SKM-1 (cell line): ENCODE measurements at regions not wholly inside any gene's neighbourhood (a gene's known extent, or its start where the extent isn't known, plus 50 kb on each side); places are given as distances from the start of the nearest gene placed in this dataset.
"Not testable (repeated sequence)": the region's sequence is repeated elsewhere in the genome, so short reads cannot be mapped to it uniquely, and the experiment has no call there.

Experiments used
- DNase-seq: peaks from one replicate; lab custom pipeline; 2025; ENCODE audit not compliant: unreplicated experiment; lab: John Stamatoyannopoulos, UW

GRCh38 chr9:22216730-22217172 is 207.6 kb upstream of the CDKN2B start:
- DNase-seq, result no peak

GRCh38 chr9:22217254-22217653 is 208.1 kb upstream of the CDKN2B start:
- no peak for DNase-seq

- not testable (repeated sequence) for DNase-seq
These were observed 216.8 kb upstream of the CDKN2B start for GRCh38 chr9:22225856-22226255.

GRCh38 chr9:22227986-22228385 is 218.6 kb upstream of the DMRTA1 start:
- no peak for DNase-seq

- no peak for DNase-seq
These were observed 218.1 kb upstream of the DMRTA1 start for GRCh38 chr9:22228542-22228941.

- no peak for DNase-seq
These were observed 217.6 kb upstream of the DMRTA1 start for GRCh38 chr9:22229069-22229468.

- not testable (repeated sequence) for DNase-seq
These were observed 215.3 kb upstream of the DMRTA1 start for GRCh38 chr9:22231309-22231708.

GRCh38 chr9:22232971-22233370 is 213.7 kb upstream of the DMRTA1 start:
- DNase-seq, result no peak

GRCh38 chr9:22237497-22238363 is 208.9 kb upstream of the DMRTA1 start:
- DNase-seq, result no peak

- DNase-seq, result peak; percentile 61
These were observed 207.6 kb upstream of the DMRTA1 start for GRCh38 chr9:22238809-22239684.

GRCh38 chr9:22240619-22241018 is 206.0 kb upstream of the DMRTA1 start:
- DNase-seq, result no peak

GRCh38 chr9:22241024-22241423 is 205.6 kb upstream of the DMRTA1 start:
- DNase-seq, result no peak

GRCh38 chr9:22241611-22242010 is 205.0 kb upstream of the DMRTA1 start:
- DNase-seq, result peak; percentile 63

GRCh38 chr9:22244139-22245011 is 202.2 kb upstream of the DMRTA1 start:
- peak; percentile 55 for DNase-seq

GRCh38 chr9:22255337-22255736 is 191.3 kb upstream of the DMRTA1 start:
- DNase-seq, result no peak

GRCh38 chr9:22256381-22256780 is 190.2 kb upstream of the DMRTA1 start:
- no peak for DNase-seq

- no peak for DNase-seq
These were observed 189.4 kb upstream of the DMRTA1 start for GRCh38 chr9:22257026-22257816.

GRCh38 chr9:22265038-22265437 is 181.6 kb upstream of the DMRTA1 start:
- DNase-seq, result no peak

- no peak for DNase-seq
These were observed 181.1 kb upstream of the DMRTA1 start for GRCh38 chr9:22265534-22265933.

GRCh38 chr9:22274477-22274876 is 172.1 kb upstream of the DMRTA1 start:
- no peak for DNase-seq
